Endothelial cell of umbilical vein (primary cell): ENCODE measurements at regions not wholly inside any gene's neighbourhood (a gene's known extent, or its start where the extent isn't known, plus 50 kb on each side); places are given as distances from the start of the nearest gene placed in this dataset.

Experiments
- BruUV-seq: library from RNA; stranded (reverse); fragments of 400-500 nt; replicated peaks from 2 replicates; lab custom pipeline; 2021; lab: Mats Ljungman, UMichigan
- CTCF ChIA-PET: fragments of 300-600, 350-600 bp; sonication (Branson Sonifier 250); formaldehyde crosslinking; loops from one replicate; lab custom pipeline; 2021; ENCODE audit warnings: antibody characterized with exemption, inconsistent platforms; lab: Charles Lee
- POLR2A ChIA-PET: fragments of 300-600, 350-600 bp; sonication (Branson Sonifier 250); formaldehyde crosslinking; loops from one replicate; lab custom pipeline; 2021; ENCODE audit warnings: antibody characterized with exemption, inconsistent platforms; lab: Charles Lee
- DNase-seq: peaks from one replicate; pipeline ENCODE4 v3.0.0-alpha.2; 2011; ENCODE audit warnings: low read depth, low spot score
- FAIRE-seq: peaks from 2 replicates; lab custom pipeline; 2011; peaks lifted over from hg19 to GRCh38; lab: Jason Lieb, UNC
- H2AFZ ChIP-seq: 2 replicates; pipeline ENCODE4 v1.6.0; 2012; ENCODE audit warnings: low read depth, low read length, control low read depth, inconsistent platforms
- H3K27ac ChIP-seq: 2 replicates; pipeline ENCODE4 v1.5.1; 2011; ENCODE audit warnings: low read depth, mild to moderate bottlenecking, control low read depth, low read length, moderate library complexity; ENCODE audit not compliant: insufficient read depth
- H3K27me3 ChIP-seq, 2 experiments: 2 replicates each; pipeline versions ENCODE4 v1.6.0 to v1.6.1; 2011; ENCODE audit warnings: low read length in 2 of 2, mixed read lengths in 1 of 2; ENCODE audit not compliant: control insufficient read depth in 2 of 2, insufficient read depth in 2 of 2
- H3K36me3 ChIP-seq, 2 experiments: 2 replicates in 1 of 2; 3 replicates in 1 of 2; pipeline ENCODE4 v1.5.1; 2011; ENCODE audit warnings: low read length in 2 of 2, mild to moderate bottlenecking in 1 of 2, moderate library complexity in 1 of 2; ENCODE audit not compliant: control insufficient read depth in 2 of 2, insufficient read depth in 2 of 2; ENCODE audit errors: extremely low read depth in 1 of 2
- H3K4me1 ChIP-seq: 3 replicates; pipeline ENCODE4 v1.5.1; 2011; ENCODE audit warnings: mild to moderate bottlenecking, low read length; ENCODE audit not compliant: control insufficient read depth, insufficient read depth; ENCODE audit errors: extremely low read depth
- H3K4me2 ChIP-seq: 2 replicates; pipeline ENCODE4 v1.6.1; 2011; ENCODE audit warnings: low read length, control low read depth, mixed read lengths; ENCODE audit not compliant: insufficient read depth
- H3K4me3 ChIP-seq, 3 experiments: fragments of 200-600 bp in 1 of 3; sonication (generic), shearing (Covaris generic) in 1 of 3; replicated peaks in 1 of 3; 2 replicates each; pipeline ENCODE4 v1.5.1; 2011 to 2016; ENCODE audit warnings: control low read depth in 3 of 3, low read length in 3 of 3, mild to moderate bottlenecking in 2 of 3, inconsistent platforms in 1 of 3, low read depth in 1 of 3, moderate library complexity in 1 of 3; ENCODE audit not compliant: insufficient read depth in 1 of 3
- H3K79me2 ChIP-seq: 2 replicates; pipeline ENCODE4 v1.6.0; 2012; ENCODE audit warnings: low read length, inconsistent platforms; ENCODE audit not compliant: control insufficient read depth, insufficient read depth
- H3K9ac ChIP-seq: replicated peaks from 2 replicates; pipeline ENCODE3; 2011; ENCODE audit warnings: low read length, control low read depth; ENCODE audit not compliant: insufficient read depth; ENCODE audit errors: extremely low read depth
- H3K9me1 ChIP-seq: replicated peaks from 3 replicates; pipeline ENCODE4 v1.6.0; 2011; ENCODE audit warnings: mild to moderate bottlenecking, low read length; ENCODE audit not compliant: control insufficient read depth, insufficient read depth; ENCODE audit errors: extremely low read depth
- H3K9me3 ChIP-seq: replicated peaks from 2 replicates; pipeline ENCODE4 v1.5.1; 2012; ENCODE audit warnings: low read length, inconsistent platforms; ENCODE audit not compliant: control insufficient read depth, insufficient read depth
- H4K20me1 ChIP-seq: replicated peaks from 2 replicates; pipeline ENCODE3; 2011; ENCODE audit warnings: mild to moderate bottlenecking, low read length; ENCODE audit not compliant: control insufficient read depth, insufficient read depth; ENCODE audit errors: extremely low read depth
- CTCF ChIP-seq, 2 donors: IDR thresholded peaks; 1 replicate in 1 of 2; 2 replicates in 1 of 2; pipeline ENCODE4 v1.5.1; 2011; ENCODE audit warnings: low read length in 2 of 2, mild to moderate bottlenecking in 2 of 2, moderate library complexity in 2 of 2, control low read depth in 1 of 2, inconsistent platforms in 1 of 2, low read depth in 1 of 2; ENCODE audit not compliant: insufficient read depth in 1 of 2; ENCODE audit errors: extremely low read depth in 1 of 2
- EZH2 ChIP-seq: IDR thresholded peaks from 2 replicates; pipeline ENCODE4 v1.6.1; 2012; ENCODE audit warnings: borderline replicate concordance, low read depth, mild to moderate bottlenecking, moderate library complexity, low read length, inconsistent platforms; ENCODE audit not compliant: severe bottlenecking
- FOS ChIP-seq: IDR thresholded peaks from 2 replicates; pipeline ENCODE4 v1.6.1; 2011; ENCODE audit warnings: mild to moderate bottlenecking, low read length, moderate library complexity, borderline replicate concordance; ENCODE audit not compliant: insufficient read depth
- GATA2 ChIP-seq: IDR thresholded peaks from 2 replicates; pipeline ENCODE4 v1.7.0; 2011; ENCODE audit warnings: low read depth, mild to moderate bottlenecking, moderate library complexity, mixed read lengths, low read length; ENCODE audit not compliant: insufficient read length, insufficient read depth
- JUN ChIP-seq: IDR thresholded peaks from 2 replicates; pipeline ENCODE4 v1.6.1; 2011; ENCODE audit warnings: borderline replicate concordance, low read depth; ENCODE audit not compliant: insufficient read length, insufficient read depth
- MAX ChIP-seq: IDR thresholded peaks from 2 replicates; pipeline ENCODE4 v1.6.1; 2011; ENCODE audit not compliant: insufficient read depth, insufficient read length
- MYC ChIP-seq: IDR thresholded peaks from one replicate; pipeline ENCODE4 v1.6.1; 2011; ENCODE audit warnings: mild to moderate bottlenecking, low read depth, low read length
- POLR2A ChIP-seq: IDR thresholded peaks from 2 replicates; pipeline ENCODE4 v1.6.1; 2012; ENCODE audit warnings: low read depth, mild to moderate bottlenecking, control low read depth, low read length
- POLR2AphosphoS5 ChIP-seq: IDR thresholded peaks from 2 replicates; pipeline ENCODE4 v1.6.1; 2012; ENCODE audit warnings: low read depth, mild to moderate bottlenecking, control low read depth, low read length, moderate library complexity; ENCODE audit not compliant: insufficient read depth
- dilution Hi-C: fragments of 300-500 bp; cut with MboI; formaldehyde crosslinking; loops from one replicate; pipeline ENCODE4 v1.15.0; 2019; ENCODE audit warnings: low sequenced_read_pairs; ENCODE audit not compliant: extremely low pct_ligation_motif_present
- intact Hi-C: fragments of 100-400 bp; cut with micrococcal nuclease; formaldehyde crosslinking; loops from one replicate; pipeline ENCODE4 v1.10.0; 2022

- H4K20me1 ChIP-seq, result no peaks in the 10 kb centered on the region
- ChIA-PET POLR2A (no interaction called here), CTCF (no interaction called here)
- no peaks in the 10 kb centered on the region for H3K36me3 ChIP-seq
- no peaks in the 10 kb centered on the region for H3K9me3 ChIP-seq
- no peak for TF ChIP-seq GATA2
- no peak for TF ChIP-seq EZH2
- no peak for TF ChIP-seq FOS
- no peak for TF ChIP-seq CTCF (IDR thresholded peaks at IDR 0.05; ENCODE audit: extremely low read depth in 1 of 2, insufficient read depth in 1 of 2, low read depth in 1 of 2, low read length in 2 of 2)
- no peak for TF ChIP-seq JUN
- TF ChIP-seq MYC, result no peak
- TF ChIP-seq POLR2AphosphoS5, result no peak
- TF ChIP-seq POLR2A, result no peak
- TF ChIP-seq MAX, result no peak
- no peak for FAIRE-seq
- H3K27me3 ChIP-seq, result peaks cover 0 to 2% of the 10 kb centered on the region in 2 experiments
- intact Hi-C loops (no loop called here), dilution Hi-C loops (no loop called here)
- DNase-seq, result no peak
- H3K27ac ChIP-seq, result no peak overlapping the region
- H3K4me3 ChIP-seq, result no peak overlapping the region
- H3K79me2 ChIP-seq, result no peaks in the 10 kb centered on the region
- no peak overlapping the region for H2AFZ ChIP-seq
- no peak overlapping the region for H3K9ac ChIP-seq
- no peaks in the 10 kb centered on the region for H3K9me1 ChIP-seq
- no peaks in the 10 kb centered on the region for H3K4me1 ChIP-seq
- H3K4me2 ChIP-seq, result no peak overlapping the region
- BruUV-seq, result no TSS peak
Observed at GRCh38 chr6:85089255-85089654, 324.9 kb upstream of the TBX18 start.
